H1 (cell line): ENCODE measurements at regions not wholly inside any gene's neighbourhood (a gene's known extent, or its start where the extent isn't known, plus 50 kb on each side); places are given as distances from the start of the nearest gene placed in this dataset.

ENCODE experiments used
- CTCF ChIA-PET: fragments of 300-600 bp; sonication (Branson Sonifier 250); formaldehyde crosslinking; loops from one replicate; lab custom pipeline; 2021; ENCODE audit not compliant: partially characterized antibody; lab: Charles Lee
- POLR2A ChIA-PET: fragments of 300-600 bp; sonication (Branson Sonifier 250); formaldehyde crosslinking; loops from one replicate; lab custom pipeline; 2021; ENCODE audit warnings: inconsistent platforms; ENCODE audit not compliant: partially characterized antibody; lab: Charles Lee
- DNase-seq, 2 experiments: peaks; one replicate each; pipeline versions ENCODE4 v3.0.0 to v3.0.0-alpha.2; 2010 to 2022; ENCODE audit warnings: low spot score in 2 of 2, low read depth in 1 of 2, mixed read lengths in 1 of 2
- FAIRE-seq: peaks from 2 replicates; lab custom pipeline; 2011; peaks lifted over from hg19 to GRCh38; lab: Jason Lieb, UNC
- H2AFZ ChIP-seq: 2 replicates; pipeline ENCODE4 v1.8.1; 2012; ENCODE audit warnings: low read length, inconsistent platforms
- H2AK5ac ChIP-seq: 2 replicates; pipeline ENCODE4 v1.6.1; 2013; ENCODE audit warnings: low read depth, low read length
- H2BK120ac ChIP-seq: replicated peaks from 2 replicates; pipeline ENCODE3; 2013; ENCODE audit warnings: low read depth, low read length, inconsistent platforms
- H2BK12ac ChIP-seq: 2 replicates; pipeline ENCODE4 v1.6.1; 2013; ENCODE audit warnings: low read depth, low read length
- H2BK15ac ChIP-seq: 2 replicates; pipeline ENCODE4 v1.6.1; 2013; ENCODE audit warnings: low read length
- H2BK20ac ChIP-seq: 2 replicates; pipeline ENCODE4 v1.6.1; 2013; ENCODE audit warnings: low read length
- H2BK5ac ChIP-seq: 2 replicates; pipeline ENCODE4 v1.6.1; 2013; ENCODE audit warnings: low read depth, low read length
- H3K14ac ChIP-seq: 2 replicates; pipeline ENCODE4 v1.6.1; 2013; ENCODE audit warnings: inconsistent platforms; ENCODE audit not compliant: insufficient read length
- H3K18ac ChIP-seq: 2 replicates; pipeline ENCODE4 v1.6.1; 2013; ENCODE audit warnings: low read length; ENCODE audit errors: extremely low read depth
- H3K23ac ChIP-seq: 2 replicates; pipeline ENCODE4 v1.6.1; 2013; ENCODE audit warnings: inconsistent platforms; ENCODE audit not compliant: insufficient read length
- H3K23me2 ChIP-seq: 2 replicates; pipeline ENCODE4 v1.6.1; 2013; ENCODE audit warnings: low read depth, low read length
- H3K27ac ChIP-seq: 2 replicates; pipeline ENCODE4 v1.6.1; 2011; ENCODE audit warnings: low read depth, low read length, inconsistent platforms
- H3K27me3 ChIP-seq, 4 experiments: replicated peaks in 1 of 4; 1 replicate in 1 of 4; 2 replicates in 3 of 4; pipeline versions ENCODE4 v1.6.1 to v1.8.1; 2011 to 2013; ENCODE audit warnings: low read length in 3 of 4, mild to moderate bottlenecking in 3 of 4, inconsistent platforms in 2 of 4, mixed read lengths in 2 of 4, moderate library complexity in 1 of 4; ENCODE audit not compliant: control insufficient read depth in 3 of 4, insufficient read depth in 3 of 4; ENCODE audit errors: extremely low read depth in 1 of 4
- H3K36me3 ChIP-seq, 4 experiments: 2 replicates each; pipeline versions ENCODE4 v1.6.1 to v1.8.1; 2011 to 2013; ENCODE audit warnings: mild to moderate bottlenecking in 4 of 4, low read length in 3 of 4, moderate library complexity in 2 of 4, control low read depth in 1 of 4, inconsistent platforms in 1 of 4; ENCODE audit not compliant: insufficient read depth in 4 of 4, control insufficient read depth in 2 of 4
- H3K4ac ChIP-seq: replicated peaks from 2 replicates; pipeline ENCODE3; 2013; ENCODE audit warnings: low read length, low read depth, mixed read lengths, inconsistent platforms; ENCODE audit not compliant: insufficient read length
- H3K4me1 ChIP-seq, 4 experiments: replicated peaks in 1 of 4; 1 replicate in 1 of 4; 2 replicates in 3 of 4; pipeline versions ENCODE4 v1.6.1 to v1.8.1; 2011 to 2013; ENCODE audit warnings: low read length in 3 of 4, inconsistent platforms in 2 of 4, mixed read lengths in 1 of 4; ENCODE audit not compliant: insufficient read depth in 4 of 4, control insufficient read depth in 3 of 4
- H3K4me2 ChIP-seq, 2 experiments: 2 replicates each; pipeline versions ENCODE4 v1.6.1 to v1.8.1; 2011 to 2013; ENCODE audit warnings: low read depth in 2 of 2, low read length in 2 of 2, control low read depth in 1 of 2, inconsistent platforms in 1 of 2, mild to moderate bottlenecking in 1 of 2; ENCODE audit not compliant: insufficient read depth in 1 of 2
- H3K4me3 ChIP-seq, 4 experiments: fragments of 200-600, 300-600 bp in 1 of 4; sonication (generic), shearing (Covaris generic), sonication (Bioruptor Twin) in 1 of 4; 2 replicates each; pipeline versions ENCODE4 v1.5.1 to v1.8.1; 2011 to 2016; ENCODE audit warnings: low read length in 4 of 4, low read depth in 3 of 4, control low read depth in 2 of 4, inconsistent platforms in 2 of 4, mild to moderate bottlenecking in 2 of 4, mixed read lengths in 1 of 4, moderate library complexity in 1 of 4; ENCODE audit not compliant: insufficient read depth in 2 of 4; ENCODE audit errors: extremely low read depth in 1 of 4
- H3K56ac ChIP-seq: replicated peaks from 2 replicates; pipeline ENCODE3; 2013; ENCODE audit warnings: low read depth, mild to moderate bottlenecking, mixed read lengths, low read length, inconsistent platforms; ENCODE audit not compliant: insufficient read length
- H3K79me1 ChIP-seq: 2 replicates; pipeline ENCODE4 v1.6.1; 2013; ENCODE audit warnings: low read depth, low read length, control low read depth
- H3K79me2 ChIP-seq, 2 experiments: 2 replicates each; pipeline versions ENCODE4 v1.6.1 to v1.8.1; 2012 to 2013; ENCODE audit warnings: low read length in 2 of 2, mild to moderate bottlenecking in 2 of 2, inconsistent platforms in 1 of 2; ENCODE audit not compliant: insufficient read depth in 2 of 2, control insufficient read depth in 1 of 2
- H3K9ac ChIP-seq, 4 experiments: replicated peaks in 1 of 4; 1 replicate in 1 of 4; 2 replicates in 3 of 4; pipeline versions ENCODE4 v1.6.1 to v1.8.1; 2011 to 2013; ENCODE audit warnings: low read depth in 3 of 4, low read length in 3 of 4, control low read depth in 2 of 4, mild to moderate bottlenecking in 2 of 4, moderate library complexity in 2 of 4, inconsistent platforms in 1 of 4; ENCODE audit errors: extremely low read depth in 1 of 4
- H3K9me3 ChIP-seq, 2 experiments: 2 replicates each; pipeline versions ENCODE4 v1.6.1 to v1.8.1; 2012 to 2013; ENCODE audit warnings: mild to moderate bottlenecking in 2 of 2, moderate library complexity in 2 of 2, control low read depth in 1 of 2, inconsistent platforms in 1 of 2, low read depth in 1 of 2, low read length in 1 of 2, mixed read lengths in 1 of 2; ENCODE audit not compliant: insufficient read depth in 2 of 2
- H4K20me1 ChIP-seq, 2 experiments: replicated peaks in 1 of 2; 2 replicates each; pipeline versions ENCODE3 to v1.8.1; 2011 to 2013; ENCODE audit warnings: inconsistent platforms in 2 of 2, low read length in 2 of 2, mild to moderate bottlenecking in 1 of 2; ENCODE audit not compliant: insufficient read depth in 2 of 2, control insufficient read depth in 1 of 2
- H4K5ac ChIP-seq: 2 replicates; pipeline ENCODE4 v1.6.1; 2013; ENCODE audit warnings: low read length, low read depth, mixed read lengths, inconsistent platforms; ENCODE audit not compliant: insufficient read length
- H4K8ac ChIP-seq: 2 replicates; pipeline ENCODE4 v1.8.0; 2013; ENCODE audit warnings: mild to moderate bottlenecking, moderate library complexity, low read length, inconsistent platforms; ENCODE audit not compliant: insufficient read depth; ENCODE audit errors: extremely low read depth
- H4K91ac ChIP-seq: replicated peaks from 2 replicates; pipeline ENCODE3; 2013; ENCODE audit warnings: low read length, mixed read lengths, inconsistent platforms; ENCODE audit not compliant: insufficient read length
- ASH2L ChIP-seq: fragments of 200-600, 300-600 bp; sonication (generic); IDR thresholded peaks from one replicate; pipeline ENCODE4 v1.7.1; 2017; ENCODE audit warnings: low read length
- BRCA1 ChIP-seq: IDR thresholded peaks from 2 replicates; pipeline ENCODE4 v1.6.1; 2012; ENCODE audit warnings: low read depth, low read length, improper control_type of control experiment
- CBX5 ChIP-seq: fragments of 300-800, 300-1000 bp; sonication (generic); IDR thresholded peaks from 2 replicates; pipeline ENCODE4 v1.7.1; 2016; ENCODE audit warnings: antibody characterized with exemption, low read length, low read depth
- CEBPB ChIP-seq: IDR thresholded peaks from 2 replicates; pipeline ENCODE4 v1.6.1; 2012; ENCODE audit warnings: low read depth, low read length
- CREB1 ChIP-seq: IDR thresholded peaks from 2 replicates; pipeline ENCODE4 v1.6.1; 2012; ENCODE audit warnings: inconsistent platforms
- EGR1 ChIP-seq: IDR thresholded peaks from 2 replicates; pipeline ENCODE4 v1.6.1; 2011; ENCODE audit warnings: low read depth, low read length, borderline replicate concordance
- EZH2 ChIP-seq: fragments of 200-600 bp; sonication (generic); IDR thresholded peaks from 2 replicates; pipeline ENCODE4 v1.7.1; 2012; ENCODE audit warnings: low read depth, mild to moderate bottlenecking, moderate library complexity, low read length, inconsistent platforms; ENCODE audit not compliant: severe bottlenecking
- HDAC6 ChIP-seq: IDR thresholded peaks from one replicate; pipeline ENCODE4 v1.7.1; 2012; ENCODE audit warnings: low read depth, mild to moderate bottlenecking, inconsistent platforms, low read length, moderate library complexity
- MAFK ChIP-seq: IDR thresholded peaks from 2 replicates; pipeline ENCODE4 v1.6.1; 2012; ENCODE audit warnings: low read depth, mild to moderate bottlenecking, improper control_type of control experiment, low read length
- NANOG ChIP-seq: IDR thresholded peaks from 2 replicates; pipeline ENCODE4 v1.6.1; 2011; ENCODE audit warnings: low read length, low read depth, mild to moderate bottlenecking, inconsistent platforms; ENCODE audit not compliant: insufficient read depth, poor library complexity, severe bottlenecking
- PHF8 ChIP-seq: fragments of 200-600 bp; sonication (generic); conservative IDR thresholded peaks from 2 replicates; pipeline ENCODE4 v1.7.1; 2012; ENCODE audit warnings: low read depth, mild to moderate bottlenecking, inconsistent platforms, low read length, moderate library complexity
- RXRA ChIP-seq: IDR thresholded peaks from 2 replicates; pipeline ENCODE4 v1.6.1; 2011; ENCODE audit warnings: low read depth, mild to moderate bottlenecking, low read length, moderate library complexity; ENCODE audit not compliant: insufficient read depth
- TBP ChIP-seq: IDR thresholded peaks from 2 replicates; pipeline ENCODE4 v1.6.1; 2011; ENCODE audit warnings: low read depth, low read length, improper control_type of control experiment
- WGBS, 2 experiments: shearing (Covaris generic) in 1 of 2; methylation state at CpG; one replicate each; pipeline versions ENCODE4 v1.1.6 to v1.1.7; 2013 to 2015; ENCODE audit warnings: low lambda C conversion rate in 2 of 2, mixed read lengths in 2 of 2, inconsistent platforms in 1 of 2, low coverage in 1 of 2, missing lambda C conversion rate in 1 of 2; ENCODE audit not compliant: insufficient replicate concordance in 2 of 2, insufficient coverage in 1 of 2, insufficient read length in 1 of 2; ENCODE audit errors: extremely low coverage in 1 of 2, missing lambda C conversion rate in 1 of 2; 5-methylcytosine and 5-hydroxymethylcytosine counted together
- TF ChIP-seq, protein P1 (sequence below): IDR thresholded peaks from 2 replicates; pipeline ENCODE4 v1.6.1; 2012; ENCODE audit warnings: inconsistent platforms
- TF ChIP-seq, protein P2 (sequence below): IDR thresholded peaks from 2 replicates; pipeline ENCODE4 v1.6.1; 2012; ENCODE audit warnings: inconsistent platforms

DNA sequence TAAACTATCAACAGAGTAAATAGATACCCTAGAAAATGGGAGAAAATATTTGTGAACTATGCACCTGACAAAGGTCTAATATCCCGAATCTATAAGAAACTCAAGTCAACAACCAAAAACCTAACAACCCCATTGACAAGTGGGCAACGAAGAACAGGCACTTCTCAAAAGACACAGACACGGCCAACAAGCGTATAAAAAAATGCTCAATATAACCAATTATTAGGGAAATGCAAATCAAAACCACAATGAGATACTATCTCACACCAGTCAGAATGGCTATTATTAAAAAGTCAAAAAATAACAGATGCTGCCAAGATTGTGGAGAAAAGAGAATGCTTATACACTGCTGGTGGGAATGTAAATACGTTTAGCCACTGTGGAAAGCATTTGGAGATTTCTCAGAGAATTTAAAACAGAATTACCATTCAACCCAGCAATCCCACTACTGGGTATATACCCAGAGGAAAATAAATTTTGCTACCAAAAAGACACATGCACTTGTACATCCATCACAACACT is 63.2 kb upstream of the CAV2 start:
- Histone ChIP-seq H3K27ac (no peak overlapping the region), H3K36me3 (no peaks in the 10 kb centered on the region), H4K5ac (no peak overlapping the region), H3K4me1 (no peaks in the 10 kb centered on the region), H4K20me1 (no peaks in the 10 kb centered on the region), H2BK5ac (no peak overlapping the region), H3K23me2 (no peaks in the 10 kb centered on the region), H3K79me1 (no peaks in the 10 kb centered on the region), H3K4me2 (no peak overlapping the region), H3K14ac (no peak overlapping the region), H2BK120ac (no peak overlapping the region), H3K9ac (no peak overlapping the region), H2AK5ac (no peak overlapping the region), H3K56ac (no peak overlapping the region), H2BK12ac (no peak overlapping the region), H2AFZ (no peak overlapping the region), H3K18ac (no peak overlapping the region), H2BK15ac (no peak overlapping the region), H3K27me3 (no peaks in the 10 kb centered on the region), H4K8ac (no peak overlapping the region), H3K79me2 (no peaks in the 10 kb centered on the region), H3K23ac (no peak overlapping the region), H3K4me3 (no peak overlapping the region), H4K91ac (no peak overlapping the region), H2BK20ac (no peak overlapping the region), H3K4ac (no peak overlapping the region), H3K9me3 (no peaks in the 10 kb centered on the region)
- 70% methylated on average over 5 of the region's 5 CpGs; no CpG with 5 or more reads in 1 of the 2 experiments for WGBS, 2 experiments
- POLR2A ChIA-PET: no interaction called here
- FAIRE-seq (no peak), DNase-seq (no peak)
- CTCF ChIA-PET: interaction anchor here (0.6 kb wide), 1 partner anchor 256 kb away, joined by 3 read pairs; no protein-coding TSS in a partner anchor
- TF ChIP-seq BRCA1 (no peak), PHF8 (no peak), ASH2L (no peak), CEBPB (no peak), NANOG (no peak), CREB1 (no peak), EZH2 (no peak), HDAC6 (no peak), CBX5 (no peak), MAFK (no peak), EGR1 (no peak), TBP (no peak), RXRA (no peak)
- TF ChIP-seq, protein P1, sequence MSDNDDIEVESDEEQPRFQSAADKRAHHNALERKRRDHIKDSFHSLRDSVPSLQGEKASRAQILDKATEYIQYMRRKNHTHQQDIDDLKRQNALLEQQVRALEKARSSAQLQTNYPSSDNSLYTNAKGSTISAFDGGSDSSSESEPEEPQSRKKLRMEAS: no peak
- TF ChIP-seq, protein P2, sequence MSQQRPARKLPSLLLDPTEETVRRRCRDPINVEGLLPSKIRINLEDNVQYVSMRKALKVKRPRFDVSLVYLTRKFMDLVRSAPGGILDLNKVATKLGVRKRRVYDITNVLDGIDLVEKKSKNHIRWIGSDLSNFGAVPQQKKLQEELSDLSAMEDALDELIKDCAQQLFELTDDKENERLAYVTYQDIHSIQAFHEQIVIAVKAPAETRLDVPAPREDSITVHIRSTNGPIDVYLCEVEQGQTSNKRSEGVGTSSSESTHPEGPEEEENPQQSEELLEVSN: no peak
